ENCODE measurements at regions not wholly inside any gene's neighbourhood (a gene's known extent, or its start where the extent isn't known, plus 50 kb on each side); places are given as distances from the start of the nearest gene placed in this dataset.

- H3K9me3 ChIP-seq (ENCODE audit: control insufficient read depth, low read length) = no peaks in the 10 kb centered on the region
- H2AK5ac ChIP-seq (ENCODE audit: low read length, severe bottlenecking) = no peak overlapping the region
- H2AFZ ChIP-seq (ENCODE audit: low read depth, low read length) = no peak overlapping the region
- H3K18ac ChIP-seq (ENCODE audit: low read depth in 1 of 2, low read length in 2 of 2) = no peak overlapping the region
- no peak overlapping the region for H2BK15ac ChIP-seq (ENCODE audit: low read depth, poor library complexity, severe bottlenecking)
- H3K27ac ChIP-seq (ENCODE audit: low read length, poor library complexity, severe bottlenecking) = no peak overlapping the region
- H4K91ac ChIP-seq (ENCODE audit: low read length) = no peak overlapping the region
- H3K4me3 ChIP-seq (ENCODE audit: insufficient read depth in 1 of 2, low read depth in 1 of 2, low read length in 2 of 2) = no peak overlapping the region
- no peaks in the 10 kb centered on the region for H3K36me3 ChIP-seq (ENCODE audit: control insufficient read depth in 1 of 2, insufficient read depth in 2 of 2, low read depth in 1 of 2, low read length in 2 of 2)
- H4K8ac ChIP-seq (ENCODE audit: low read length) = no peak overlapping the region
- no peaks in the 10 kb centered on the region for H3K27me3 ChIP-seq (ENCODE audit: control insufficient read depth in 1 of 2, insufficient read depth in 1 of 2, low read length in 2 of 2)
- no peak for DNase-seq
- H3K4me1 ChIP-seq (ENCODE audit: control insufficient read depth, insufficient read depth, low read depth, low read length) = no peaks in the 10 kb centered on the region
- H3K4me2 ChIP-seq (ENCODE audit: low read length, poor library complexity, severe bottlenecking) = no peak overlapping the region
- H3K14ac ChIP-seq (ENCODE audit: low read length in 2 of 2) = no peak overlapping the region
- H2BK12ac ChIP-seq (ENCODE audit: low read length in 2 of 2) = no peak overlapping the region
- H2BK120ac ChIP-seq (ENCODE audit: low read depth, low read length) = no peak overlapping the region
- WGBS = 100% methylated on average over 3 of the region's 4 CpGs
- H3K9ac ChIP-seq (ENCODE audit: low read length) = no peak overlapping the region
- no peak overlapping the region for H2BK5ac ChIP-seq (ENCODE audit: low read depth, low read length, poor library complexity, severe bottlenecking)
- H3K23ac ChIP-seq (ENCODE audit: low read length in 2 of 2) = no peak overlapping the region
- no peaks in the 10 kb centered on the region for H3K79me1 ChIP-seq (replicated peaks; ENCODE audit: low read length, poor library complexity, severe bottlenecking)
- H3K4ac ChIP-seq (ENCODE audit: low read depth in 1 of 2, low read length in 2 of 2) = peak overlapping the region in 1 of 2 experiments; percentile 32
Observed at GRCh38 chr5:110842948-110843347, 104.1 kb downstream of the SLC25A46 start.

- no peak overlapping the region for H3K27ac ChIP-seq (ENCODE audit: low read length, poor library complexity, severe bottlenecking)
- H3K4me1 ChIP-seq (ENCODE audit: control insufficient read depth, insufficient read depth, low read depth, low read length) = no peaks in the 10 kb centered on the region
- no peak overlapping the region for H3K23ac ChIP-seq (ENCODE audit: low read length in 2 of 2)
- no peak overlapping the region for H2BK120ac ChIP-seq (ENCODE audit: low read depth, low read length)
- H2BK15ac ChIP-seq (ENCODE audit: low read depth, poor library complexity, severe bottlenecking) = no peak overlapping the region
- H3K36me3 ChIP-seq (ENCODE audit: control insufficient read depth in 1 of 2, insufficient read depth in 2 of 2, low read depth in 1 of 2, low read length in 2 of 2) = no peaks in the 10 kb centered on the region
- H3K4me3 ChIP-seq (ENCODE audit: insufficient read depth in 1 of 2, low read depth in 1 of 2, low read length in 2 of 2) = no peak overlapping the region
- H3K4me2 ChIP-seq (ENCODE audit: low read length, poor library complexity, severe bottlenecking) = no peak overlapping the region
- no peak overlapping the region for H3K4ac ChIP-seq (ENCODE audit: low read depth in 1 of 2, low read length in 2 of 2)
- peak; percentile 45 for DNase-seq
- H2BK12ac ChIP-seq (ENCODE audit: low read length in 2 of 2) = no peak overlapping the region
- no peak overlapping the region for H4K91ac ChIP-seq (ENCODE audit: low read length)
- no peak overlapping the region for H3K9ac ChIP-seq (ENCODE audit: low read length)
- no peak overlapping the region for H2BK5ac ChIP-seq (ENCODE audit: low read depth, low read length, poor library complexity, severe bottlenecking)
- no peak overlapping the region for H3K18ac ChIP-seq (ENCODE audit: low read depth in 1 of 2, low read length in 2 of 2)
- H3K14ac ChIP-seq (ENCODE audit: low read length in 2 of 2) = no peak overlapping the region
- H3K9me3 ChIP-seq (ENCODE audit: control insufficient read depth, low read length) = no peaks in the 10 kb centered on the region
- H2AFZ ChIP-seq (ENCODE audit: low read depth, low read length) = no peak overlapping the region
- H4K8ac ChIP-seq (ENCODE audit: low read length) = no peak overlapping the region
- H2AK5ac ChIP-seq (ENCODE audit: low read length, severe bottlenecking) = no peak overlapping the region
- H3K79me1 ChIP-seq (replicated peaks; ENCODE audit: low read length, poor library complexity, severe bottlenecking) = no peaks in the 10 kb centered on the region
- no peaks in the 10 kb centered on the region for H3K27me3 ChIP-seq (ENCODE audit: control insufficient read depth in 1 of 2, insufficient read depth in 1 of 2, low read length in 2 of 2)
Observed at GRCh38 chr5:110844251-110844650, 105.4 kb downstream of the SLC25A46 start.

- DNase-seq = no peak
- no peaks in the 10 kb centered on the region for H3K9me3 ChIP-seq (ENCODE audit: control insufficient read depth, low read length)
- H3K79me1 ChIP-seq (replicated peaks; ENCODE audit: low read length, poor library complexity, severe bottlenecking) = no peaks in the 10 kb centered on the region
- H2BK12ac ChIP-seq (ENCODE audit: low read length in 2 of 2) = no peak overlapping the region
- no peak overlapping the region for H2AK5ac ChIP-seq (ENCODE audit: low read length, severe bottlenecking)
- H3K36me3 ChIP-seq (ENCODE audit: control insufficient read depth in 1 of 2, insufficient read depth in 2 of 2, low read depth in 1 of 2, low read length in 2 of 2) = no peaks in the 10 kb centered on the region
- H3K4me1 ChIP-seq (ENCODE audit: control insufficient read depth, insufficient read depth, low read depth, low read length) = no peaks in the 10 kb centered on the region
- H3K27me3 ChIP-seq (ENCODE audit: control insufficient read depth in 1 of 2, insufficient read depth in 1 of 2, low read length in 2 of 2) = no peaks in the 10 kb centered on the region
- 91% methylated on average over 4 of the region's 4 CpGs for WGBS
- H3K4me2 ChIP-seq (ENCODE audit: low read length, poor library complexity, severe bottlenecking) = no peak overlapping the region
- no peak overlapping the region for H3K4ac ChIP-seq (ENCODE audit: low read depth in 1 of 2, low read length in 2 of 2)
- no peak overlapping the region for H3K14ac ChIP-seq (ENCODE audit: low read length in 2 of 2)
- no peak overlapping the region for H3K18ac ChIP-seq (ENCODE audit: low read depth in 1 of 2, low read length in 2 of 2)
- no peak overlapping the region for H2BK120ac ChIP-seq (ENCODE audit: low read depth, low read length)
- H4K91ac ChIP-seq (ENCODE audit: low read length) = no peak overlapping the region
- H2AFZ ChIP-seq (ENCODE audit: low read depth, low read length) = no peak overlapping the region
- H3K4me3 ChIP-seq (ENCODE audit: insufficient read depth in 1 of 2, low read depth in 1 of 2, low read length in 2 of 2) = no peak overlapping the region
- no peak overlapping the region for H2BK15ac ChIP-seq (ENCODE audit: low read depth, poor library complexity, severe bottlenecking)
- no peak overlapping the region for H3K23ac ChIP-seq (ENCODE audit: low read length in 2 of 2)
- H3K27ac ChIP-seq (ENCODE audit: low read length, poor library complexity, severe bottlenecking) = no peak overlapping the region
- H3K9ac ChIP-seq (ENCODE audit: low read length) = no peak overlapping the region
- H2BK5ac ChIP-seq (ENCODE audit: low read depth, low read length, poor library complexity, severe bottlenecking) = no peak overlapping the region
- no peak overlapping the region for H4K8ac ChIP-seq (ENCODE audit: low read length)
Observed at GRCh38 chr5:110846398-110847001, 107.7 kb downstream of the SLC25A46 start.

GRCh38 chr5:110851357-110851756 is 112.5 kb downstream of the SLC25A46 start:
- no peaks in the 10 kb centered on the region for H3K27me3 ChIP-seq (ENCODE audit: control insufficient read depth in 1 of 2, insufficient read depth in 1 of 2, low read length in 2 of 2)
- H2BK5ac ChIP-seq (ENCODE audit: low read depth, low read length, poor library complexity, severe bottlenecking) = no peak overlapping the region
- no peak overlapping the region for H3K23ac ChIP-seq (ENCODE audit: low read length in 2 of 2)
- WGBS = no CpG with 5 or more reads among the region's 1 CpG
- no peak overlapping the region for H3K4ac ChIP-seq (ENCODE audit: low read depth in 1 of 2, low read length in 2 of 2)
- H3K4me1 ChIP-seq (ENCODE audit: control insufficient read depth, insufficient read depth, low read depth, low read length) = no peaks in the 10 kb centered on the region
- no peak overlapping the region for H3K4me2 ChIP-seq (ENCODE audit: low read length, poor library complexity, severe bottlenecking)
- no peak overlapping the region for H2BK120ac ChIP-seq (ENCODE audit: low read depth, low read length)
- H3K79me1 ChIP-seq (replicated peaks; ENCODE audit: low read length, poor library complexity, severe bottlenecking) = no peaks in the 10 kb centered on the region
- no peak overlapping the region for H2AFZ ChIP-seq (ENCODE audit: low read depth, low read length)
- no peak overlapping the region for H3K27ac ChIP-seq (ENCODE audit: low read length, poor library complexity, severe bottlenecking)
- H2BK15ac ChIP-seq (ENCODE audit: low read depth, poor library complexity, severe bottlenecking) = no peak overlapping the region
- H3K18ac ChIP-seq (ENCODE audit: low read depth in 1 of 2, low read length in 2 of 2) = no peak overlapping the region
- no peak overlapping the region for H3K14ac ChIP-seq (ENCODE audit: low read length in 2 of 2)
- H3K9ac ChIP-seq (ENCODE audit: low read length) = no peak overlapping the region
- no peaks in the 10 kb centered on the region for H3K9me3 ChIP-seq (ENCODE audit: control insufficient read depth, low read length)
- no peak overlapping the region for H4K91ac ChIP-seq (ENCODE audit: low read length)
- no peak for DNase-seq
- H2AK5ac ChIP-seq (ENCODE audit: low read length, severe bottlenecking) = no peak overlapping the region
- no peak overlapping the region for H4K8ac ChIP-seq (ENCODE audit: low read length)
- no peak overlapping the region for H3K4me3 ChIP-seq (ENCODE audit: insufficient read depth in 1 of 2, low read depth in 1 of 2, low read length in 2 of 2)
- H2BK12ac ChIP-seq (ENCODE audit: low read length in 2 of 2) = no peak overlapping the region
- H3K36me3 ChIP-seq (ENCODE audit: control insufficient read depth in 1 of 2, insufficient read depth in 2 of 2, low read depth in 1 of 2, low read length in 2 of 2) = no peaks in the 10 kb centered on the region
